WTC11 (cell line): ENCODE measurements at regions not wholly inside any gene's neighbourhood (a gene's known extent, or its start where the extent isn't known, plus 50 kb on each side); places are given as distances from the start of the nearest gene placed in this dataset.

Source experiments
- ATAC-seq: fragments of 200-7000 bp; cut with Tn5 transposase; 2 replicates; pipeline ENCODE4 v1.10.0; 2021; ENCODE audit warnings: mild to moderate bottlenecking, moderate library complexity
- CTCF ChIA-PET: fragments of 300-600 bp; sonication (Branson Sonifier 250); formaldehyde crosslinking; loops from one replicate; lab custom pipeline; 2021; ENCODE audit warnings: antibody characterized with exemption; lab: Charles Lee
- POLR2A ChIA-PET: fragments of 350-600 bp; sonication (Branson Sonifier 250); formaldehyde crosslinking; loops from one replicate; lab custom pipeline; 2021; ENCODE audit warnings: antibody characterized with exemption; lab: Charles Lee
- DNase-seq: peaks from one replicate; pipeline ENCODE4 v3.0.0; 2021; ENCODE audit warnings: low spot score
- H3K27ac Mint-ChIP-seq: 2 replicates; pipeline ENCODE4 v1.8.0; 2021; ENCODE audit warnings: mixed read lengths
- H3K27me3 Mint-ChIP-seq: 2 replicates; pipeline ENCODE4 v1.8.0; 2021; ENCODE audit warnings: low read depth, mild to moderate bottlenecking, moderate library complexity, mixed read lengths
- H3K36me3 Mint-ChIP-seq: 2 replicates; pipeline ENCODE4 v1.8.0; 2021; ENCODE audit warnings: mixed read lengths
- H3K4me1 Mint-ChIP-seq: 2 replicates; pipeline ENCODE4 v1.8.0; 2022; ENCODE audit warnings: mixed read lengths
- H3K4me3 Mint-ChIP-seq: 2 replicates; pipeline ENCODE4 v1.8.0; 2021; ENCODE audit warnings: mild to moderate bottlenecking, moderate library complexity, mixed read lengths
- H3K9me3 Mint-ChIP-seq: 2 replicates; pipeline ENCODE4 v1.8.0; 2021; ENCODE audit warnings: mixed read lengths
- CBFB ChIP-seq: sonication (generic); formaldehyde crosslinking; IDR thresholded peaks from 2 replicates; pipeline ENCODE4 v1.8.1; 2022; ENCODE audit warnings: mild to moderate bottlenecking, low read depth, missing genetic modification reagents
- CREB1 ChIP-seq: sonication (generic); formaldehyde crosslinking; IDR thresholded peaks from 2 replicates; pipeline ENCODE4 v1.8.0; 2023; ENCODE audit warnings: mild to moderate bottlenecking, missing genetic modification reagents
- EMX1 ChIP-seq: fragments of 250-450 bp; sonication (Bioruptor Pico); IDR thresholded peaks from 2 replicates; pipeline ENCODE4 v1.8.0; 2021; ENCODE audit warnings: mild to moderate bottlenecking
- ESRRA ChIP-seq: sonication (generic); formaldehyde crosslinking; IDR thresholded peaks from 2 replicates; pipeline ENCODE4 v1.8.1; 2022; ENCODE audit warnings: mild to moderate bottlenecking, missing genetic modification reagents, borderline replicate concordance
- ETV6 ChIP-seq: sonication (generic); formaldehyde crosslinking; IDR thresholded peaks from 2 replicates; pipeline ENCODE4 v1.8.1; 2022; ENCODE audit warnings: mild to moderate bottlenecking, missing genetic modification reagents
- FOXJ3 ChIP-seq: sonication (generic); formaldehyde crosslinking; IDR thresholded peaks from 2 replicates; pipeline ENCODE4 v1.9.0; 2021; ENCODE audit warnings: missing genetic modification reagents, mild to moderate bottlenecking, borderline replicate concordance
- FOXP1 ChIP-seq: sonication (generic); formaldehyde crosslinking; IDR thresholded peaks from 2 replicates; pipeline ENCODE4 v1.8.0; 2022; ENCODE audit warnings: missing genetic modification reagents, mild to moderate bottlenecking, moderate library complexity, borderline replicate concordance
- GABPB1 ChIP-seq: sonication (generic); formaldehyde crosslinking; IDR thresholded peaks from 2 replicates; pipeline ENCODE4 v1.8.1; 2023; ENCODE audit warnings: mild to moderate bottlenecking, missing genetic modification reagents
- JAZF1 ChIP-seq: fragments of 250-450 bp; sonication (Bioruptor Pico); IDR thresholded peaks from 2 replicates; pipeline ENCODE4 v1.9.0; 2021; ENCODE audit warnings: moderate library complexity, mild to moderate bottlenecking, inconsistent platforms
- MXD4 ChIP-seq: fragments of 250-450 bp; sonication (Bioruptor Pico); IDR thresholded peaks from 2 replicates; pipeline ENCODE4 v1.8.0; 2021; ENCODE audit warnings: mild to moderate bottlenecking, moderate library complexity, borderline replicate concordance
- MYBL2 ChIP-seq: sonication (generic); formaldehyde crosslinking; IDR thresholded peaks from 2 replicates; pipeline ENCODE4 v1.8.1; 2023; ENCODE audit warnings: mild to moderate bottlenecking, moderate library complexity, missing genetic modification reagents
- OVOL2 ChIP-seq: fragments of 250-450 bp; sonication (Bioruptor Pico); IDR thresholded peaks from 2 replicates; pipeline ENCODE4 v1.9.0; 2021; ENCODE audit warnings: mild to moderate bottlenecking, borderline replicate concordance
- PRRX2 ChIP-seq: fragments of 250-450 bp; sonication (Bioruptor Pico); IDR thresholded peaks from 2 replicates; pipeline ENCODE4 v1.8.0; 2021; ENCODE audit warnings: mild to moderate bottlenecking
- SMAD3 ChIP-seq: sonication (generic); formaldehyde crosslinking; IDR thresholded peaks from 2 replicates; pipeline ENCODE4 v1.8.0; 2022; ENCODE audit warnings: missing genetic modification reagents, mild to moderate bottlenecking, borderline replicate concordance
- SP1 ChIP-seq: sonication (generic); formaldehyde crosslinking; conservative IDR thresholded peaks from 2 replicates; pipeline ENCODE4 v1.8.1; 2022; ENCODE audit warnings: missing genetic modification reagents
- TP53 ChIP-seq: sonication (generic); formaldehyde crosslinking; IDR thresholded peaks from 2 replicates; pipeline ENCODE4 v1.8.1; 2023; ENCODE audit warnings: mild to moderate bottlenecking, missing genetic modification reagents
- ZBTB21 ChIP-seq: sonication (generic); formaldehyde crosslinking; IDR thresholded peaks from 2 replicates; pipeline ENCODE4 v1.8.1; 2023; ENCODE audit warnings: mild to moderate bottlenecking, missing genetic modification reagents, borderline replicate concordance
- ZNF416 ChIP-seq: fragments of 250-450 bp; sonication (Bioruptor Pico); IDR thresholded peaks from 2 replicates; pipeline ENCODE4 v1.9.0; 2021; ENCODE audit warnings: mild to moderate bottlenecking, inconsistent platforms
- ZNF423 ChIP-seq: fragments of 250-450 bp; sonication (Bioruptor Pico); IDR thresholded peaks from 2 replicates; pipeline ENCODE4 v2.1.2; 2022; ENCODE audit warnings: mild to moderate bottlenecking, moderate library complexity
- ZNF671 ChIP-seq: fragments of 250-450 bp; sonication (Bioruptor Pico); IDR thresholded peaks from 2 replicates; pipeline ENCODE4 v1.8.0; 2021; ENCODE audit warnings: mild to moderate bottlenecking
- TF ChIP-seq, protein P1 (sequence below): fragments of 250-450 bp; sonication (Bioruptor Pico); conservative IDR thresholded peaks from 2 replicates; pipeline ENCODE4 v1.9.0; 2021; ENCODE audit warnings: mild to moderate bottlenecking
- TF ChIP-seq, protein P2 (sequence below): sonication (generic); formaldehyde crosslinking; IDR thresholded peaks from 2 replicates; pipeline ENCODE4 v1.8.0; 2022; ENCODE audit warnings: missing genetic modification reagents
- TF ChIP-seq, protein P3 (sequence below): sonication (generic); formaldehyde crosslinking; IDR thresholded peaks from 2 replicates; pipeline ENCODE4 v1.8.0; 2022; ENCODE audit warnings: mild to moderate bottlenecking, missing genetic modification reagents
- TF ChIP-seq, protein P4 (sequence below): fragments of 200-600 bp; IDR thresholded peaks from 2 replicates; pipeline ENCODE4 v1.8.0; 2022; ENCODE audit warnings: antibody characterized with exemption
- TF ChIP-seq, protein P5 (sequence below): sonication (generic); formaldehyde crosslinking; conservative IDR thresholded peaks from 2 replicates; pipeline ENCODE4 v1.8.1; 2022; ENCODE audit warnings: mild to moderate bottlenecking, missing genetic modification reagents
- TF ChIP-seq, protein P6 (sequence below): fragments of 250-450 bp; sonication (Bioruptor Pico); IDR thresholded peaks from 2 replicates; pipeline ENCODE4 v1.9.0; 2021; ENCODE audit warnings: mild to moderate bottlenecking
- TF ChIP-seq, protein P7 (sequence below): sonication (generic); formaldehyde crosslinking; IDR thresholded peaks from 2 replicates; pipeline ENCODE4 v1.8.0; 2022; ENCODE audit warnings: mild to moderate bottlenecking, missing genetic modification reagents

DNA sequence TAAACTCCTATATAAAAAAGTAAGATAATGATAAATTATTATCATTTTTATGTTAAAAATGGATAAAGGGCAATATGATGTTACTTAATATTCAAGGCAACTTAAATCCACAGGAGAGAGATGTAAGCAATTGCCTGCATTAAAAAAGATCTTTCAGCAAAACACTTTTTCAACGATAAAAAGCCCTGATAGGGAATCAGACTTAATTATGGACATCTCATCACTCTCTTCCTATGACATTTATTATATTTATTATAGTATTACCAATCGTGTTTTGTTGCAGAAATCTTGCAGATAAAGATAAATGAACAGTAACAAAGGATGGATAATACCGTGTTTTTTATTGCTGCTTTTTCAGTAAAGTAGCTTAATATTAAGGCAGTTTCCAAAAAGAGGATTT, 178.5 kb downstream of the SH2D1A start:
- ATAC-seq, result no peak
- H3K36me3 Mint-ChIP-seq, result no peaks in the 10 kb centered on the region
- H3K9me3 Mint-ChIP-seq, result no peaks in the 10 kb centered on the region
- POLR2A ChIA-PET, result no interaction called here
- CTCF ChIA-PET, result no interaction called here
- no peak overlapping the region for H3K4me3 Mint-ChIP-seq
- no peaks in the 10 kb centered on the region for H3K27me3 Mint-ChIP-seq
- no peaks in the 10 kb centered on the region for H3K4me1 Mint-ChIP-seq
- no peak overlapping the region for H3K27ac Mint-ChIP-seq
- TF ChIP-seq CREB1 (CRISPR knock-in tag), result no peak
- TF ChIP-seq, protein P1, sequence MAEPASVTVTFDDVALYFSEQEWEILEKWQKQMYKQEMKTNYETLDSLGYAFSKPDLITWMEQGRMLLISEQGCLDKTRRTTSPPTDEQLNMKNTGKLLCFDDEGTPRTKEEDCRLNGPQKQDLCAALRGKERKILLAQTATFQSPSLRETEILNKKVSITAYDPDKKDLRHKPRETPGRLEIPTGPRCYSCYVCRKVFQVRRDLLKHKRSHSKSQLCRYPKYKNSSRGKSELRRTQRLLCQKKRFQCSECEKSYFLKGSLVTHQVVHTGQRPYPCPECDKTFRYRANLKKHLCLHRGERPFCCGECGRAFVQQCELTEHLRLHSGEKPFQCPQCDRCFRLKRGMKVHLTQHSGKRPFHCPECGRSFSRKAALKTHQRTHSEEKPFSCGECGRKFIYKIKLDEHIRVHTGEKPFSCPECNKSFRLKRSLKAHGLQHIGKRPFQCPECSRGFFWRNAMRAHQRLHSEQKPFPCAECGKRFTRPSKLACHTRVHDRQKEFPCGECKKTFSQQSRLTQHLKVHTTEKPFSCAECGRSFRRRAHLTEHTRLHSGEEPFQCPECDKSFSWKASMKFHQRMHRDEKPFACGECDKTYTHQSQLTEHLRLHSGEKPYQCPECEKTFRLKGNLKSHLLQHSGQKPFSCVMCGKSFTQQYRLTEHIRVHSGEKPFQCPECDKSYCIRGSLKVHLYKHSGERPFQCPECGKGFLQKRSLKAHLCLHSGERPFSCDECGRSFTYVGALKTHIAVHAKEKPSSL (CRISPR knock-in tag), result no peak
- TF ChIP-seq ZNF423 (CRISPR knock-in tag), result no peak
- TF ChIP-seq EMX1 (CRISPR knock-in tag), result no peak
- TF ChIP-seq, protein P2, sequence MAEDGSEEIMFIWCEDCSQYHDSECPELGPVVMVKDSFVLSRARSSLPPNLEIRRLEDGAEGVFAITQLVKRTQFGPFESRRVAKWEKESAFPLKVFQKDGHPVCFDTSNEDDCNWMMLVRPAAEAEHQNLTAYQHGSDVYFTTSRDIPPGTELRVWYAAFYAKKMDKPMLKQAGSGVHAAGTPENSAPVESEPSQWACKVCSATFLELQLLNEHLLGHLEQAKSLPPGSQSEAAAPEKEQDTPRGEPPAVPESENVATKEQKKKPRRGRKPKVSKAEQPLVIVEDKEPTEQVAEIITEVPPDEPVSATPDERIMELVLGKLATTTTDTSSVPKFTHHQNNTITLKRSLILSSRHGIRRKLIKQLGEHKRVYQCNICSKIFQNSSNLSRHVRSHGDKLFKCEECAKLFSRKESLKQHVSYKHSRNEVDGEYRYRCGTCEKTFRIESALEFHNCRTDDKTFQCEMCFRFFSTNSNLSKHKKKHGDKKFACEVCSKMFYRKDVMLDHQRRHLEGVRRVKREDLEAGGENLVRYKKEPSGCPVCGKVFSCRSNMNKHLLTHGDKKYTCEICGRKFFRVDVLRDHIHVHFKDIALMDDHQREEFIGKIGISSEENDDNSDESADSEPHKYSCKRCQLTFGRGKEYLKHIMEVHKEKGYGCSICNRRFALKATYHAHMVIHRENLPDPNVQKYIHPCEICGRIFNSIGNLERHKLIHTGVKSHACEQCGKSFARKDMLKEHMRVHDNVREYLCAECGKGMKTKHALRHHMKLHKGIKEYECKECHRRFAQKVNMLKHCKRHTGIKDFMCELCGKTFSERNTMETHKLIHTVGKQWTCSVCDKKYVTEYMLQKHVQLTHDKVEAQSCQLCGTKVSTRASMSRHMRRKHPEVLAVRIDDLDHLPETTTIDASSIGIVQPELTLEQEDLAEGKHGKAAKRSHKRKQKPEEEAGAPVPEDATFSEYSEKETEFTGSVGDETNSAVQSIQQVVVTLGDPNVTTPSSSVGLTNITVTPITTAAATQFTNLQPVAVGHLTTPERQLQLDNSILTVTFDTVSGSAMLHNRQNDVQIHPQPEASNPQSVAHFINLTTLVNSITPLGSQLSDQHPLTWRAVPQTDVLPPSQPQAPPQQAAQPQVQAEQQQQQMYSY (CRISPR knock-in tag), result no peak
- TF ChIP-seq PRRX2 (CRISPR knock-in tag), result no peak
- no peak for TF ChIP-seq TP53 (CRISPR knock-in tag)
- TF ChIP-seq FOXP1, result no peak
- no peak for TF ChIP-seq ZNF671 (CRISPR knock-in tag)
- no peak for TF ChIP-seq SP1 (CRISPR knock-in tag)
- no peak for TF ChIP-seq SMAD3 (CRISPR knock-in tag)
- TF ChIP-seq, protein P3, sequence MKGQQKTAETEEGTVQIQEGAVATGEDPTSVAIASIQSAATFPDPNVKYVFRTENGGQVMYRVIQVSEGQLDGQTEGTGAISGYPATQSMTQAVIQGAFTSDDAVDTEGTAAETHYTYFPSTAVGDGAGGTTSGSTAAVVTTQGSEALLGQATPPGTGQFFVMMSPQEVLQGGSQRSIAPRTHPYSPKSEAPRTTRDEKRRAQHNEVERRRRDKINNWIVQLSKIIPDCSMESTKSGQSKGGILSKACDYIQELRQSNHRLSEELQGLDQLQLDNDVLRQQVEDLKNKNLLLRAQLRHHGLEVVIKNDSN, result no peak
- no peak for TF ChIP-seq ZNF416 (CRISPR knock-in tag)
- no peak for TF ChIP-seq ESRRA
- TF ChIP-seq, protein P4, sequence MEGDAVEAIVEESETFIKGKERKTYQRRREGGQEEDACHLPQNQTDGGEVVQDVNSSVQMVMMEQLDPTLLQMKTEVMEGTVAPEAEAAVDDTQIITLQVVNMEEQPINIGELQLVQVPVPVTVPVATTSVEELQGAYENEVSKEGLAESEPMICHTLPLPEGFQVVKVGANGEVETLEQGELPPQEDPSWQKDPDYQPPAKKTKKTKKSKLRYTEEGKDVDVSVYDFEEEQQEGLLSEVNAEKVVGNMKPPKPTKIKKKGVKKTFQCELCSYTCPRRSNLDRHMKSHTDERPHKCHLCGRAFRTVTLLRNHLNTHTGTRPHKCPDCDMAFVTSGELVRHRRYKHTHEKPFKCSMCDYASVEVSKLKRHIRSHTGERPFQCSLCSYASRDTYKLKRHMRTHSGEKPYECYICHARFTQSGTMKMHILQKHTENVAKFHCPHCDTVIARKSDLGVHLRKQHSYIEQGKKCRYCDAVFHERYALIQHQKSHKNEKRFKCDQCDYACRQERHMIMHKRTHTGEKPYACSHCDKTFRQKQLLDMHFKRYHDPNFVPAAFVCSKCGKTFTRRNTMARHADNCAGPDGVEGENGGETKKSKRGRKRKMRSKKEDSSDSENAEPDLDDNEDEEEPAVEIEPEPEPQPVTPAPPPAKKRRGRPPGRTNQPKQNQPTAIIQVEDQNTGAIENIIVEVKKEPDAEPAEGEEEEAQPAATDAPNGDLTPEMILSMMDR, result no peak
- TF ChIP-seq, protein P5, sequence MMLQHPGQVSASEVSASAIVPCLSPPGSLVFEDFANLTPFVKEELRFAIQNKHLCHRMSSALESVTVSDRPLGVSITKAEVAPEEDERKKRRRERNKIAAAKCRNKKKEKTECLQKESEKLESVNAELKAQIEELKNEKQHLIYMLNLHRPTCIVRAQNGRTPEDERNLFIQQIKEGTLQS, result no peak
- TF ChIP-seq FOXJ3 (CRISPR knock-in tag), result no peak
- no peak for DNase-seq

DNA sequence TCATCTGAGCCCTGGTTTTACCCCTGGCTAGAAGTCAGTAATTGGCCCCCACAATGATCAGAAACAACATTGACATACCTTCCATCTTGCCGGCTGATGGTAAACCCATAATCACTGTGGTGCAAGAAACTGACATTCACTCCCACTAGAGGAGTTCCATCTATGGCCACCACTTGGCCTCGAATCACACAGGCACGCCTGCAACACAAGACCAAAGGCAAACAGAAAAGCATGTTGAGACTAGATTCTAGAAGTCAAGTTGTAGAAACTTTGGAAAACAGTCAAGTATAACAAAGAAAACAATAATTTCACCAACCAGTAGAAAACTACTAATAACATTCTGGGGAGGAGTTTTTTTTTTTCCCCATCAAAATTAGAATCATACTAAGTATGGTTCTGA, 183.4 kb downstream of the SH2D1A start:
- H3K9me3 Mint-ChIP-seq, result no peaks in the 10 kb centered on the region
- ATAC-seq (no peak), DNase-seq (no peak)
- H3K4me3 Mint-ChIP-seq, result no peak overlapping the region
- ChIA-PET CTCF (no interaction called here), POLR2A (no interaction called here)
- H3K27ac Mint-ChIP-seq, result no peak overlapping the region
- H3K27me3 Mint-ChIP-seq, result no peaks in the 10 kb centered on the region
- H3K4me1 Mint-ChIP-seq, result peaks cover 31% of the 10 kb centered on the region
- H3K36me3 Mint-ChIP-seq, result no peaks in the 10 kb centered on the region
- TF ChIP-seq MYBL2 (CRISPR knock-in tag) (no peak), JAZF1 (CRISPR knock-in tag) (no peak), MXD4 (CRISPR knock-in tag) (no peak), GABPB1 (CRISPR knock-in tag) (no peak), ZBTB21 (CRISPR knock-in tag) (no peak), ETV6 (CRISPR knock-in tag) (no peak), CBFB (CRISPR knock-in tag) (no peak), OVOL2 (CRISPR knock-in tag) (no peak)
- TF ChIP-seq, protein P3, result no peak
- TF ChIP-seq, protein P6, sequence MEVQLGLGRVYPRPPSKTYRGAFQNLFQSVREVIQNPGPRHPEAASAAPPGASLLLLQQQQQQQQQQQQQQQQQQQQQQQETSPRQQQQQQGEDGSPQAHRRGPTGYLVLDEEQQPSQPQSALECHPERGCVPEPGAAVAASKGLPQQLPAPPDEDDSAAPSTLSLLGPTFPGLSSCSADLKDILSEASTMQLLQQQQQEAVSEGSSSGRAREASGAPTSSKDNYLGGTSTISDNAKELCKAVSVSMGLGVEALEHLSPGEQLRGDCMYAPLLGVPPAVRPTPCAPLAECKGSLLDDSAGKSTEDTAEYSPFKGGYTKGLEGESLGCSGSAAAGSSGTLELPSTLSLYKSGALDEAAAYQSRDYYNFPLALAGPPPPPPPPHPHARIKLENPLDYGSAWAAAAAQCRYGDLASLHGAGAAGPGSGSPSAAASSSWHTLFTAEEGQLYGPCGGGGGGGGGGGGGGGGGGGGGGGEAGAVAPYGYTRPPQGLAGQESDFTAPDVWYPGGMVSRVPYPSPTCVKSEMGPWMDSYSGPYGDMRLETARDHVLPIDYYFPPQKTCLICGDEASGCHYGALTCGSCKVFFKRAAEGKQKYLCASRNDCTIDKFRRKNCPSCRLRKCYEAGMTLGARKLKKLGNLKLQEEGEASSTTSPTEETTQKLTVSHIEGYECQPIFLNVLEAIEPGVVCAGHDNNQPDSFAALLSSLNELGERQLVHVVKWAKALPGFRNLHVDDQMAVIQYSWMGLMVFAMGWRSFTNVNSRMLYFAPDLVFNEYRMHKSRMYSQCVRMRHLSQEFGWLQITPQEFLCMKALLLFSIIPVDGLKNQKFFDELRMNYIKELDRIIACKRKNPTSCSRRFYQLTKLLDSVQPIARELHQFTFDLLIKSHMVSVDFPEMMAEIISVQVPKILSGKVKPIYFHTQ (CRISPR knock-in tag), result no peak
- TF ChIP-seq, protein P7, sequence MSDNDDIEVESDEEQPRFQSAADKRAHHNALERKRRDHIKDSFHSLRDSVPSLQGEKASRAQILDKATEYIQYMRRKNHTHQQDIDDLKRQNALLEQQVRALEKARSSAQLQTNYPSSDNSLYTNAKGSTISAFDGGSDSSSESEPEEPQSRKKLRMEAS (CRISPR knock-in tag), result no peak
